ENCODE measurements at regions not wholly inside any gene's neighbourhood (a gene's known extent, or its start where the extent isn't known, plus 50 kb on each side); places are given as distances from the start of the nearest gene placed in this dataset.

DNA sequence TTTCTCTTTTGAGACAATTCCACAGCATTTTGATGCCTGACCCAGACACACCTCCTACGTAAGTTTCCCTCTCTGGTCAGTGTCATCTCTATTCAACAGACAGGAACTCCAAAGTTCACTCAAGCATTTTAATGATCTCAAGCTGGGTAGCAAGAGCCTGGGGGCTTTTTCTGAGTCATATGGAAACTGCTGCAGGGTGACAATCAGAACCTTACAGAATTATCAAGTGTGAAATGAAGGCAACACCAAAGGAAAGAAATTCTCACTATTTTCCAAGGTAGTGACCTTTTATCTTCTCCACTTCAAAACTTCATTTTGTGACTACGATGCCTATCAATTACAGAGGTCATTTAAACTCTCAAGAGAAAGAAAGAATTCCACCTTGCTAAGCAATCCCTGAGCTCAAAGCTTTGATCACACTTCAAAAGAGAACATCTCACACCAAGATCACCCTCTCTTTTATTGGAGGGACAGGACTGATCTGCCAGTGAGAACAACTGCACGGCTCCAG lies 229.0 kb upstream of the ZC3H12C start:
- TF ChIP-seq CTCF (conservative IDR thresholded peaks at IDR 0.05 in 1 of 2, IDR thresholded peaks at IDR 0.05 in 1 of 2; ENCODE audit: extremely low read depth in 1 of 2, insufficient read depth in 1 of 2, low read depth in 1 of 2, low read length in 2 of 2) (no peak), EZH2 (IDR thresholded peaks at IDR 0.05; ENCODE audit: borderline replicate concordance, low read length) (no peak)
